ENCODE measurements at regions not wholly inside any gene's neighbourhood (a gene's known extent, or its start where the extent isn't known, plus 50 kb on each side); places are given as distances from the start of the nearest gene placed in this dataset.

DNA sequence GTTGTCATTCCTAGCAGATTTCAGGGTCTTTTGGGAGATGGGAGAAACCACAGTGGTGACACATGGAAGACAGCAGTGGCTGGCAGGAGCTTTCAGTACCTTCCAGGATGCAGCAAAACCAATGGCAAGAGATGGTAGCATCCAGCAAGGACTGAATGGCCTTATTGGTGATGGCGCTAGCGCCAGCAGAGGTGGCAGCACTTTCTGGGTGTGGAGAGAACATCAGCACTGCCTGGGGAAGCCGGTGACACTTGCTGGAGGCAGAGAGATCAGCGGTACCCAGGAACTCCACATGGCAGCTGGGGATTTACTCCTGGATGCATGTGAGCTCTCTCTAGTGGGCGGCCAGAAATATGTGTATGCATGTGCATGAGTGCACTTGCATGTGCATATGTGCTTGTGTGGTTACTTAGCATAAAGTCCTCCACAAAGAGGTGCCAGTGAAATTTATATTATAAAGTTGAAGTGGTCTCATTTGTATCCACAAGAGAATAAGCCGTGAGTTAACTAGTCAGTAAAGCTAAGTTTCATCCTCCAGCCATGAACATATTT, 364.7 kb downstream of the LMX1A start:
- TF ChIP-seq, protein P1, sequence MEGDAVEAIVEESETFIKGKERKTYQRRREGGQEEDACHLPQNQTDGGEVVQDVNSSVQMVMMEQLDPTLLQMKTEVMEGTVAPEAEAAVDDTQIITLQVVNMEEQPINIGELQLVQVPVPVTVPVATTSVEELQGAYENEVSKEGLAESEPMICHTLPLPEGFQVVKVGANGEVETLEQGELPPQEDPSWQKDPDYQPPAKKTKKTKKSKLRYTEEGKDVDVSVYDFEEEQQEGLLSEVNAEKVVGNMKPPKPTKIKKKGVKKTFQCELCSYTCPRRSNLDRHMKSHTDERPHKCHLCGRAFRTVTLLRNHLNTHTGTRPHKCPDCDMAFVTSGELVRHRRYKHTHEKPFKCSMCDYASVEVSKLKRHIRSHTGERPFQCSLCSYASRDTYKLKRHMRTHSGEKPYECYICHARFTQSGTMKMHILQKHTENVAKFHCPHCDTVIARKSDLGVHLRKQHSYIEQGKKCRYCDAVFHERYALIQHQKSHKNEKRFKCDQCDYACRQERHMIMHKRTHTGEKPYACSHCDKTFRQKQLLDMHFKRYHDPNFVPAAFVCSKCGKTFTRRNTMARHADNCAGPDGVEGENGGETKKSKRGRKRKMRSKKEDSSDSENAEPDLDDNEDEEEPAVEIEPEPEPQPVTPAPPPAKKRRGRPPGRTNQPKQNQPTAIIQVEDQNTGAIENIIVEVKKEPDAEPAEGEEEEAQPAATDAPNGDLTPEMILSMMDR (conservative IDR thresholded peaks at IDR 0.05; ENCODE audit: low read depth in 2 of 2) = no peak
- TF ChIP-seq CREB1 (CRISPR knock-in tag; IDR thresholded peaks at IDR 0.05; ENCODE audit: low read depth) (no peak), POLR2AphosphoS5 (IDR thresholded peaks at IDR 0.05; ENCODE audit: low read depth) (no peak), JUNB (IDR thresholded peaks at IDR 0.05; ENCODE audit: unreplicated experiment) (no peak), EZH2 (IDR thresholded peaks at IDR 0.05; ENCODE audit: low read depth, unreplicated experiment) (no peak), ZNF114 (CRISPR knock-in tag; IDR thresholded peaks at IDR 0.05) (no peak), STAT1 (IDR thresholded peaks at IDR 0.05; ENCODE audit: unreplicated experiment) (no peak), EZH2phosphoT487 (IDR thresholded peaks at IDR 0.05; ENCODE audit: unreplicated experiment) (no peak), NANOG (IDR thresholded peaks at IDR 0.05; ENCODE audit: borderline replicate concordance) (no peak), ZNF331 (CRISPR knock-in tag; IDR thresholded peaks at IDR 0.05; ENCODE audit: low read depth) (no peak)
- TF ChIP-seq, protein P2, sequence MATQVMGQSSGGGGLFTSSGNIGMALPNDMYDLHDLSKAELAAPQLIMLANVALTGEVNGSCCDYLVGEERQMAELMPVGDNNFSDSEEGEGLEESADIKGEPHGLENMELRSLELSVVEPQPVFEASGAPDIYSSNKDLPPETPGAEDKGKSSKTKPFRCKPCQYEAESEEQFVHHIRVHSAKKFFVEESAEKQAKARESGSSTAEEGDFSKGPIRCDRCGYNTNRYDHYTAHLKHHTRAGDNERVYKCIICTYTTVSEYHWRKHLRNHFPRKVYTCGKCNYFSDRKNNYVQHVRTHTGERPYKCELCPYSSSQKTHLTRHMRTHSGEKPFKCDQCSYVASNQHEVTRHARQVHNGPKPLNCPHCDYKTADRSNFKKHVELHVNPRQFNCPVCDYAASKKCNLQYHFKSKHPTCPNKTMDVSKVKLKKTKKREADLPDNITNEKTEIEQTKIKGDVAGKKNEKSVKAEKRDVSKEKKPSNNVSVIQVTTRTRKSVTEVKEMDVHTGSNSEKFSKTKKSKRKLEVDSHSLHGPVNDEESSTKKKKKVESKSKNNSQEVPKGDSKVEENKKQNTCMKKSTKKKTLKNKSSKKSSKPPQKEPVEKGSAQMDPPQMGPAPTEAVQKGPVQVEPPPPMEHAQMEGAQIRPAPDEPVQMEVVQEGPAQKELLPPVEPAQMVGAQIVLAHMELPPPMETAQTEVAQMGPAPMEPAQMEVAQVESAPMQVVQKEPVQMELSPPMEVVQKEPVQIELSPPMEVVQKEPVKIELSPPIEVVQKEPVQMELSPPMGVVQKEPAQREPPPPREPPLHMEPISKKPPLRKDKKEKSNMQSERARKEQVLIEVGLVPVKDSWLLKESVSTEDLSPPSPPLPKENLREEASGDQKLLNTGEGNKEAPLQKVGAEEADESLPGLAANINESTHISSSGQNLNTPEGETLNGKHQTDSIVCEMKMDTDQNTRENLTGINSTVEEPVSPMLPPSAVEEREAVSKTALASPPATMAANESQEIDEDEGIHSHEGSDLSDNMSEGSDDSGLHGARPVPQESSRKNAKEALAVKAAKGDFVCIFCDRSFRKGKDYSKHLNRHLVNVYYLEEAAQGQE (IDR thresholded peaks at IDR 0.05; ENCODE audit: unreplicated experiment) = no peak
- TF ChIP-seq, protein P3, sequence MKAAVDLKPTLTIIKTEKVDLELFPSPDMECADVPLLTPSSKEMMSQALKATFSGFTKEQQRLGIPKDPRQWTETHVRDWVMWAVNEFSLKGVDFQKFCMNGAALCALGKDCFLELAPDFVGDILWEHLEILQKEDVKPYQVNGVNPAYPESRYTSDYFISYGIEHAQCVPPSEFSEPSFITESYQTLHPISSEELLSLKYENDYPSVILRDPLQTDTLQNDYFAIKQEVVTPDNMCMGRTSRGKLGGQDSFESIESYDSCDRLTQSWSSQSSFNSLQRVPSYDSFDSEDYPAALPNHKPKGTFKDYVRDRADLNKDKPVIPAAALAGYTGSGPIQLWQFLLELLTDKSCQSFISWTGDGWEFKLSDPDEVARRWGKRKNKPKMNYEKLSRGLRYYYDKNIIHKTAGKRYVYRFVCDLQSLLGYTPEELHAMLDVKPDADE (IDR thresholded peaks at IDR 0.05) = no peak

Measured in GM23338 (cell line).